Tibial nerve (tissue), 4 donors: ENCODE measurements at regions not wholly inside any gene's neighbourhood (a gene's known extent, or its start where the extent isn't known, plus 50 kb on each side); places are given as distances from the start of the nearest gene placed in this dataset.

Experiments used
- DNase-seq, 2 donors: peaks; one replicate each; pipeline ENCODE4 v3.0.0-alpha.2; 2019; ENCODE audit warnings: low spot score in 2 of 2
- H3K27ac ChIP-seq, 4 donors: fragments of 200-600 bp; sonication (generic) in 3 of 4; one replicate each; pipeline ENCODE4 v1.5.1; 2017 to 2019; ENCODE audit warnings: mild to moderate bottlenecking in 1 of 4
- H3K27me3 ChIP-seq, 2 donors: fragments of 200-600 bp; sonication (generic) in 1 of 2; one replicate each; pipeline versions ENCODE4 v1.5.1 to v1.6.0; 2017 to 2019
- H3K36me3 ChIP-seq, 3 donors: fragments of 200-600 bp; sonication (generic); one replicate each; pipeline ENCODE4 v1.5.1; 2018 to 2019
- H3K4me1 ChIP-seq, 4 donors: fragments of 200-600 bp; sonication (generic) in 3 of 4; one replicate each; pipeline ENCODE4 v1.5.1; 2017 to 2019
- H3K4me3 ChIP-seq, 4 donors: fragments of 200-600 bp; sonication (generic) in 3 of 4; one replicate each; pipeline ENCODE4 v1.5.1; 2017 to 2019; ENCODE audit warnings: mild to moderate bottlenecking in 1 of 4, moderate library complexity in 1 of 4
- H3K9me3 ChIP-seq, 4 donors: fragments of 200-600 bp; sonication (generic) in 3 of 4; one replicate each; pipeline ENCODE4 v1.5.1; 2017 to 2019
- CTCF ChIP-seq, 5 experiments: fragments of 200-600 bp in 3 of 5; fragments of 450-650 bp in 2 of 5; sonication (generic) in 3 of 5; IDR thresholded peaks; one replicate each; pipeline ENCODE4 v1.5.1; 2016 to 2019; ENCODE audit warnings: antibody characterized with exemption in 5 of 5, mild to moderate bottlenecking in 3 of 5, moderate library complexity in 2 of 5
- EP300 ChIP-seq, 2 donors: sonication (generic); formaldehyde crosslinking; IDR thresholded peaks; one replicate each; pipeline ENCODE4 v1.6.1; 2017; ENCODE audit warnings: antibody characterized with exemption in 2 of 2, mild to moderate bottlenecking in 1 of 2
- POLR2A ChIP-seq, 2 donors: fragments of 450-650 bp; IDR thresholded peaks; one replicate each; pipeline ENCODE4 v1.6.1; 2017; ENCODE audit warnings: antibody characterized with exemption in 2 of 2, mild to moderate bottlenecking in 2 of 2, moderate library complexity in 2 of 2
- WGBS, 2 donors: methylation state at CpG; one replicate each; pipeline ENCODE4 v1.1.5; 2018; 5-methylcytosine and 5-hydroxymethylcytosine counted together

- no peak for TF ChIP-seq EP300 (IDR thresholded peaks at IDR 0.05)
- no peak for TF ChIP-seq POLR2A (IDR thresholded peaks at IDR 0.05)
- no peak for TF ChIP-seq CTCF (IDR thresholded peaks at IDR 0.05)
Observed at GRCh38 chr2:20939931-20940795, 103.7 kb downstream of the APOB start.

GRCh38 chr2:20937353-20937752 lies 106.5 kb downstream of the APOB start:
- 79% methylated on average over 1 of the region's 1 CpG for WGBS, 2 donors
- TF ChIP-seq CTCF (IDR thresholded peaks at IDR 0.05) (no peak), EP300 (IDR thresholded peaks at IDR 0.05) (no peak), POLR2A (IDR thresholded peaks at IDR 0.05) (no peak)
- Histone ChIP-seq H3K27ac (no peak overlapping the region), H3K36me3 (no peaks in the 10 kb centered on the region), H3K4me3 (no peak overlapping the region), H3K4me1 (peaks cover 0 to 27% (median 0%) of the 10 kb centered on the region in 4 donors), H3K9me3 (no peaks in the 10 kb centered on the region), H3K27me3 (no peaks in the 10 kb centered on the region)
- DNase-seq, result no peak

More at GRCh38 chr2:20939931-20940795, 103.7 kb downstream of the APOB start:
- DNase-seq, result no peak
- no peak overlapping the region for H3K27ac ChIP-seq
- 66 to 67% methylated on average over 13 of the region's 13 CpGs for WGBS, 2 donors
- H3K27me3 ChIP-seq, result no peaks in the 10 kb centered on the region
- H3K4me1 ChIP-seq, result peaks cover 0 to 19% (median 0%) of the 10 kb centered on the region in 4 donors
- no peak overlapping the region for H3K4me3 ChIP-seq
- H3K36me3 ChIP-seq, result no peaks in the 10 kb centered on the region
- no peaks in the 10 kb centered on the region for H3K9me3 ChIP-seq

- Histone ChIP-seq H3K27ac (no peak overlapping the region), H3K4me3 (no peak overlapping the region)
- WGBS, 2 donors, result 77 to 83% methylated on average over 11 of the region's 11 CpGs
Observed at GRCh38 chr2:20935168-20935775, 108.6 kb downstream of the APOB start.

GRCh38 chr2:20934236-20934635 lies 109.6 kb downstream of the APOB start:
- 22% methylated on average over 2 of the region's 2 CpGs for WGBS, 2 donors
- H3K27ac ChIP-seq, result no peak overlapping the region

More at GRCh38 chr2:20935168-20935775, 108.6 kb downstream of the APOB start:
- DNase-seq, result no peak
- no peak for TF ChIP-seq POLR2A (IDR thresholded peaks at IDR 0.05)
- no peak for TF ChIP-seq EP300 (IDR thresholded peaks at IDR 0.05)
- TF ChIP-seq CTCF (IDR thresholded peaks at IDR 0.05), result no peak
- Histone ChIP-seq H3K4me1 (peaks cover 0 to 40% (median 0%) of the 10 kb centered on the region in 4 donors), H3K36me3 (no peaks in the 10 kb centered on the region), H3K9me3 (no peaks in the 10 kb centered on the region), H3K27me3 (no peaks in the 10 kb centered on the region)

More at GRCh38 chr2:20934236-20934635, 109.6 kb downstream of the APOB start:
- Histone ChIP-seq H3K4me1 (peaks cover 0 to 36% (median 0%) of the 10 kb centered on the region in 4 donors), H3K4me3 (no peak overlapping the region), H3K27me3 (no peaks in the 10 kb centered on the region), H3K36me3 (no peaks in the 10 kb centered on the region), H3K9me3 (no peaks in the 10 kb centered on the region)
- DNase-seq, result no peak
- TF ChIP-seq POLR2A (IDR thresholded peaks at IDR 0.05), result no peak
- TF ChIP-seq CTCF (IDR thresholded peaks at IDR 0.05), result no peak
- TF ChIP-seq EP300 (IDR thresholded peaks at IDR 0.05), result no peak
